SK-N-MC (cell line): ENCODE measurements at regions not wholly inside any gene's neighbourhood (a gene's known extent, or its start where the extent isn't known, plus 50 kb on each side); places are given as distances from the start of the nearest gene placed in this dataset.

ENCODE experiments used
- EZH2 ChIP-seq: fragments of 200-600 bp; sonication (generic); IDR thresholded peaks from one replicate; pipeline ENCODE4 v1.6.1; 2017; ENCODE audit warnings: antibody characterized with exemption
- POLR2AphosphoS5 ChIP-seq: IDR thresholded peaks from 2 replicates; pipeline ENCODE4 v1.6.1; 2012; ENCODE audit warnings: mild to moderate bottlenecking, low read depth, low read length, borderline replicate concordance

GRCh38 chr6:68042339-68043121 lies 592.6 kb upstream of the ADGRB3 start:
- TF ChIP-seq EZH2 (no peak), POLR2AphosphoS5 (no peak)
